ENCODE measurements at regions not wholly inside any gene's neighbourhood (a gene's known extent, or its start where the extent isn't known, plus 50 kb on each side); places are given as distances from the start of the nearest gene placed in this dataset.

- H3K27me3 ChIP-seq (ENCODE audit: control insufficient read depth, insufficient read depth, low read length), result peaks cover 23% of the 10 kb centered on the region
- ATAC-seq (no peak), DNase-seq (ENCODE audit: low read depth, low spot score) (no peak)
- H3K4me3 ChIP-seq (ENCODE audit: low read depth in 2 of 2, low read length in 2 of 2), result no peak overlapping the region
- ChIA-PET POLR2A (no interaction called here), CTCF (no interaction called here)
- no peaks in the 10 kb centered on the region for H3K36me3 ChIP-seq (ENCODE audit: control insufficient read depth, insufficient read depth, low read length)
- no peaks in the 10 kb centered on the region for H3K4me1 ChIP-seq (ENCODE audit: control insufficient read depth, insufficient read depth, low read length)
- BruUV-seq (replicated peaks), result no TSS peak
- intact Hi-C loops (cut with micrococcal nuclease; ENCODE audit: unreplicated experiment) (no loop called here), in situ Hi-C loops (cut with HindIII; ENCODE audit: low pct_unique_long_range_greater_than_20kb, low sequenced_read_pairs) (no loop called here)
- H3K9me3 ChIP-seq (ENCODE audit: control insufficient read depth, insufficient read depth, low read depth, low read length), result no peaks in the 10 kb centered on the region
- H3K27ac ChIP-seq (ENCODE audit: low read length), result no peak overlapping the region
- no peak for TF ChIP-seq POLR2AphosphoS5 (IDR thresholded peaks at IDR 0.05; ENCODE audit: low read depth, low read length)
- TF ChIP-seq CTCF (IDR thresholded peaks at IDR 0.05), result no peak
- TF ChIP-seq SIN3A (IDR thresholded peaks at IDR 0.05; ENCODE audit: borderline replicate concordance, insufficient read depth, low read depth, low read length), result no peak
- no peak for TF ChIP-seq TCF7L2 (IDR thresholded peaks at IDR 0.05; ENCODE audit: low read depth, low read length)
These were observed 116.2 kb upstream of the SDK2 start for GRCh38 chr17:73760439-73760758.

- H3K27me3 ChIP-seq (ENCODE audit: control insufficient read depth, insufficient read depth, low read length), result peaks cover 22% of the 10 kb centered on the region
- DNase-seq (ENCODE audit: low read depth, low spot score), result no peak
- POLR2A ChIA-PET, result no interaction called here
- no peaks in the 10 kb centered on the region for H3K9me3 ChIP-seq (ENCODE audit: control insufficient read depth, insufficient read depth, low read depth, low read length)
- H3K4me3 ChIP-seq (ENCODE audit: low read depth in 2 of 2, low read length in 2 of 2), result no peak overlapping the region
- in situ Hi-C loops (cut with HindIII; ENCODE audit: low pct_unique_long_range_greater_than_20kb, low sequenced_read_pairs), result no loop called here
- H3K27ac ChIP-seq (ENCODE audit: low read length), result no peak overlapping the region
- no TSS peak for BruUV-seq (replicated peaks)
- H3K36me3 ChIP-seq (ENCODE audit: control insufficient read depth, insufficient read depth, low read length), result no peaks in the 10 kb centered on the region
- H3K4me1 ChIP-seq (ENCODE audit: control insufficient read depth, insufficient read depth, low read length), result no peaks in the 10 kb centered on the region
- TF ChIP-seq SIN3A (IDR thresholded peaks at IDR 0.05; ENCODE audit: borderline replicate concordance, insufficient read depth, low read depth, low read length) (no peak), REST (IDR thresholded peaks at IDR 0.05; ENCODE audit: insufficient read depth in 1 of 2, low read depth in 2 of 2, low read length in 1 of 2) (no peak), CTCF (IDR thresholded peaks at IDR 0.05) (no peak), TCF7L2 (IDR thresholded peaks at IDR 0.05; ENCODE audit: low read depth, low read length) (no peak), POLR2AphosphoS5 (IDR thresholded peaks at IDR 0.05; ENCODE audit: low read depth, low read length) (no peak)
- intact Hi-C loops (cut with micrococcal nuclease; ENCODE audit: unreplicated experiment), result no loop called here
- no peak for ATAC-seq
- CTCF ChIA-PET, result no interaction called here
These were observed 121.7 kb upstream of the SDK2 start for GRCh38 chr17:73765824-73766563.

Measured in Panc1 (cell line).